Tibial artery (tissue), 4 donors: ENCODE measurements at regions not wholly inside any gene's neighbourhood (a gene's known extent, or its start where the extent isn't known, plus 50 kb on each side); places are given as distances from the start of the nearest gene placed in this dataset.
A peak's percentile ranks its signal among the peaks of the same experiment; 100 is the strongest.

Experiments
- DNase-seq, 2 donors: peaks; one replicate each; pipeline ENCODE4 v3.0.0-alpha.2; 2019
- H3K27ac ChIP-seq, 2 donors: fragments of 200-600 bp; sonication (generic) in 1 of 2; 1 replicate in 1 of 2; 2 replicates in 1 of 2; pipeline ENCODE4 v1.5.1; 2018 to 2019; ENCODE audit warnings: mild to moderate bottlenecking in 1 of 2
- H3K27me3 ChIP-seq, 2 donors: fragments of 200-600 bp; sonication (generic) in 1 of 2; one replicate each; pipeline versions ENCODE4 v1.5.1 to v1.6.0; 2016 to 2019
- H3K36me3 ChIP-seq, 3 donors: fragments of 200-600 bp; sonication (generic) in 2 of 3; one replicate each; pipeline ENCODE4 v1.5.1; 2016 to 2019; ENCODE audit warnings: mild to moderate bottlenecking in 2 of 3
- H3K4me1 ChIP-seq, 4 donors: fragments of 200-600 bp; sonication (generic) in 2 of 4; 1 replicate in 3 of 4; 2 replicates in 1 of 4; pipeline ENCODE4 v1.5.1; 2016 to 2019
- H3K4me3 ChIP-seq, 2 donors: fragments of 200-600 bp; sonication (generic) in 1 of 2; 1 replicate in 1 of 2; 2 replicates in 1 of 2; pipeline ENCODE4 v1.5.1; 2018 to 2019; ENCODE audit warnings: mild to moderate bottlenecking in 2 of 2
- H3K9me3 ChIP-seq, 3 donors: fragments of 200-600 bp; sonication (generic) in 1 of 3; one replicate each; pipeline ENCODE4 v1.5.1; 2016 to 2019
- CTCF ChIP-seq, 2 experiments: fragments of 200-600 bp in 1 of 2; fragments of 450-650 bp in 1 of 2; IDR thresholded peaks; one replicate each; pipeline ENCODE4 v1.5.1; 2017 to 2019; ENCODE audit warnings: antibody characterized with exemption in 2 of 2, mild to moderate bottlenecking in 1 of 2, moderate library complexity in 1 of 2
- intact Hi-C: fragments of 100-400 bp; cut with DNase I; formaldehyde crosslinking; loops from one replicate; pipeline ENCODE4 v1.15.0; 2023; ENCODE audit warnings: low total_unique reads

- no peak for TF ChIP-seq CTCF (IDR thresholded peaks at IDR 0.05)
- no peak overlapping the region for H3K4me3 ChIP-seq
- no peaks in the 10 kb centered on the region for H3K4me1 ChIP-seq
- no peak for DNase-seq
- H3K9me3 ChIP-seq, result no peaks in the 10 kb centered on the region
- H3K27ac ChIP-seq, result no peak overlapping the region
- intact Hi-C loops, result no loop called here
- no peaks in the 10 kb centered on the region for H3K36me3 ChIP-seq
- H3K27me3 ChIP-seq, result no peaks in the 10 kb centered on the region
Measured at GRCh38 chr1:115218699-115219098, 119.3 kb downstream of the NGF start.

DNA sequence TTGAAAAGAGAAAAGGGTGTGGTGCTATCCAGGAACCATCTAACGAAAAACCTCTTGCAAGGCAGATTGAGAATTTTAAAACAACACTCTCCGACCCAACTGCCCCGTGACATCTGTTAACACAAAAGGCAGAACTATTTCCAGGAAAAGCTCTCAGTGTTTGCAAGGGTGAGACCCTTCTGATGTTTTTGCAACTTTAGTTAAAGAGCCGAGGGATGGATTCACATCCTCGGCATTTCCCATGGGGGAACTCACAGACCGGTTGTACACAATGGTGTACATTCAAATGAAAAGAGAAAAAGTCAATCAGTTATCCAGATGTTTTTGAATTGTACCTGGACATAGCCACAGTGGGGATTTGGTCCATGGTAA lies 120.0 kb downstream of the NGF start:
- H3K27ac ChIP-seq, result no peak overlapping the region
- TF ChIP-seq CTCF (IDR thresholded peaks at IDR 0.05), result no peak

DNA sequence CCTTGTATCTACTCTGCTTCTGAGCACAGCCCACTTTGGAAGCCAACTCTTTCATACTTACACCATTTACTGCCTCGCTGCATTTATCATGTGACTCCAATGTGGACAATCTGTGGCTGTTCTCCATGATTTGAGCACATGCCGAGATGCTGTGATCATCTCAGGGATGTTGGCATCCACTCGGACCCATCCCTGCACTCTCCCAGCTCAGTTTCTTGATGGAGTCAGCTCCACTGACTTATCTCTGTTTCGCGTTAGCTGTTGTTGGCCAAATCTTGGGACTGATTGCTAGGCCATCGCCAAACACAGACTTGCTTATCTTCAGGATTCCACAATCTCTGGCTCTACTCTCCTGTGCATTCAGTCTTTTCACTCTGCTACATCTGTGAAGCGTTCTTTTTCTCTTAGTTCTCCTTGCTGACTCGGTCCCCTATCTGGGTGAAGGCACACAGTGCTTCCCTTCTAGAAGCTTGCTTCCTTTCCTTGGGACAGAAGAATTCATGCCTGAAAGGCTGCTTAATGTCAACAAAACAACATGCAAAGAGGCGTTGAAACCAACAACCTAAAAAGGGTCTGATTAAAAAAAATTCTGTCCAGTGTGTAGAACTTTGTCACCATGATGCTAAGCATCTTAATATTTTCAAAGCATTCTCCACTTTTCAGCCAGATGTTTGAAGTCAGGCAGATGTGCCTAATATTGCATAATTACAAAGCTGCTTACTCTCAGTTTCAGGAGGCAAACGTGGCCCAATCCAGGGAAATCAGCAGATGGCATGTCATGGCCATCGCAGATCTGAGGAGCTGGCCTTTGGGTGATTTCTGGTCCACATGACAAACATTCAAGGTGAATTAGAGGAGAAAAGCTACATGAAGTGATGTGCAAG lies 120.7 kb downstream of the NGF start:
- peak; percentile 58 to 74 for DNase-seq
- H3K4me3 ChIP-seq, result no peak overlapping the region
- no peaks in the 10 kb centered on the region for H3K4me1 ChIP-seq
- H3K9me3 ChIP-seq, result no peaks in the 10 kb centered on the region
- H3K27me3 ChIP-seq, result no peaks in the 10 kb centered on the region
- TF ChIP-seq CTCF (IDR thresholded peaks at IDR 0.05), result no peak
- no peaks in the 10 kb centered on the region for H3K36me3 ChIP-seq
- H3K27ac ChIP-seq, result no peak overlapping the region
- intact Hi-C loops, result no loop called here

More for the DNA sequence above, 120.0 kb downstream of the NGF start:
- H3K9me3 ChIP-seq, result no peaks in the 10 kb centered on the region
- no peak for DNase-seq
- H3K36me3 ChIP-seq, result no peaks in the 10 kb centered on the region
- intact Hi-C loops, result no loop called here
- no peaks in the 10 kb centered on the region for H3K4me1 ChIP-seq
- no peak overlapping the region for H3K4me3 ChIP-seq
- H3K27me3 ChIP-seq, result no peaks in the 10 kb centered on the region

DNA sequence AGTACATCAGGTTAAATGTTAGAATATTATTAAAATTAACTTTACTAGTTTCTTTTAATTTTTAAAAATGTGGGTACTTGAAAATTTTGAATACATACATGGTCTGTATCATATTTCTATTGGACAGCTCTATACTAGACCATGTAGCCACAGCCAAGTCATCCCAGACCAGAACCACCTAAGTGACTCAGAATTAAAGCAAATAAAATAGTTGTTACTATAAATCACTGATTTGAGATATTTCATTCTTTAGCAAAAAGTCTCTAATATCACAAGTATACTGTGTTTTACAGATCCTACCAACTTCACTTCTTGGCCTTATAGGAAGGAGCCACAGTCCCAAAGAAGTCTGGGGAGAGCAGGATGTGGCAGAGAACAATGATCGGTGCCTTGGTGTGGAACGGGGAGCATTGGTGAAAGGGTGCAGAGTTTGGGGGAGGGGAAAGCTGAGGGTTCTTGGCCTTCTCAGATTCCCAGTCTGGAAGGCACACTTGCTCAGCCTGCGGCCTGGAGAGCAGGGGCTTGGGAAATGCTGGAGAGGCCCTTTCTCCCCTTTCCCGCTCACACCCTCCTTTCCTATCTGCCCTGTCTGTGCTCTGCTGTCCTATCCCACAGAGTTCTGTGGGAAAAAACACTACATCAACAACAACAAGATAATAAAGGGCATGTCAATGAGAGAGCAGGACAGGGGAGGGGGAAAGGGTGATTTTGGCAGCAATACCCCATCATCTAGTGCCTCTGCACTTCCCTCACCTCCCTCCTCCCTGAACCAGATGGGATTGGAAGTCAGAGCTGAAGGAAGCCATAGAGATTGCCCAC lies 122.1 kb downstream of the NGF start:
- Histone ChIP-seq H3K27me3 (no peaks in the 10 kb centered on the region), H3K9me3 (no peaks in the 10 kb centered on the region), H3K36me3 (no peaks in the 10 kb centered on the region), H3K4me3 (no peak overlapping the region), H3K4me1 (peaks cover 0 to 11% (median 4%) of the 10 kb centered on the region in 4 donors), H3K27ac (no peak overlapping the region)
- DNase-seq, result no peak
- intact Hi-C loops, result no loop called here
- TF ChIP-seq CTCF (IDR thresholded peaks at IDR 0.05), result no peak

DNA sequence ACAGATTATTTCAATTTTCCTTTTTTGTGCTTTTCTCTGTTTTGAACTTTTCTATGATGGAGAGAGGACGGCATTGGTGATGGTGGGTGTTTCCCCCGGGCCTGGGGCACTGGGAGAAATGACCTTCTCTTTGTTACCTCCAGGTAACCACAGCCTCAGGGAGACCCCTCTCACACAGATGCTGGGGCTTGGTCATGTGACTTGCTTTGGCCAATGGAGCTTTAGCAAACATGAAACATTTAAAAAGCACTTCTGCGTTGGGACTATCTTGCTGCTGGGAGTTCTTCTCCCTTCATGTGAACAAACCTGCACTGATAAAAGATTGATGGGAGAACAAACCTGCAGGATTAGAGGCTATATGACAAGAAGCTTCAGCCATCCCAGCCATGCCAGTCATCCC lies 122.9 kb downstream of the NGF start:
- Histone ChIP-seq H3K36me3 (no peaks in the 10 kb centered on the region), H3K4me1 (peaks cover 0 to 14% (median 6%) of the 10 kb centered on the region in 4 donors), H3K4me3 (no peak overlapping the region), H3K27me3 (no peaks in the 10 kb centered on the region), H3K9me3 (no peaks in the 10 kb centered on the region), H3K27ac (no peak overlapping the region)
- intact Hi-C loops, result no loop called here
- DNase-seq, result no peak
- TF ChIP-seq CTCF (IDR thresholded peaks at IDR 0.05), result no peak
